WTC11 (cell line): ENCODE measurements at regions not wholly inside any gene's neighbourhood (a gene's known extent, or its start where the extent isn't known, plus 50 kb on each side); places are given as distances from the start of the nearest gene placed in this dataset.

Source experiments
- ATAC-seq: fragments of 200-7000 bp; cut with Tn5 transposase; 2 replicates; pipeline ENCODE4 v1.10.0; 2021; ENCODE audit warnings: mild to moderate bottlenecking, moderate library complexity
- CTCF ChIA-PET: fragments of 300-600 bp; sonication (Branson Sonifier 250); formaldehyde crosslinking; loops from one replicate; lab custom pipeline; 2021; ENCODE audit warnings: antibody characterized with exemption; lab: Charles Lee
- POLR2A ChIA-PET: fragments of 350-600 bp; sonication (Branson Sonifier 250); formaldehyde crosslinking; loops from one replicate; lab custom pipeline; 2021; ENCODE audit warnings: antibody characterized with exemption; lab: Charles Lee
- DNase-seq: peaks from one replicate; pipeline ENCODE4 v3.0.0; 2021; ENCODE audit warnings: low spot score
- H3K27ac Mint-ChIP-seq: 2 replicates; pipeline ENCODE4 v1.8.0; 2021; ENCODE audit warnings: mixed read lengths
- H3K27me3 Mint-ChIP-seq: 2 replicates; pipeline ENCODE4 v1.8.0; 2021; ENCODE audit warnings: low read depth, mild to moderate bottlenecking, moderate library complexity, mixed read lengths
- H3K36me3 Mint-ChIP-seq: 2 replicates; pipeline ENCODE4 v1.8.0; 2021; ENCODE audit warnings: mixed read lengths
- H3K4me1 Mint-ChIP-seq: 2 replicates; pipeline ENCODE4 v1.8.0; 2022; ENCODE audit warnings: mixed read lengths
- H3K4me3 Mint-ChIP-seq: 2 replicates; pipeline ENCODE4 v1.8.0; 2021; ENCODE audit warnings: mild to moderate bottlenecking, moderate library complexity, mixed read lengths
- H3K9me3 Mint-ChIP-seq: 2 replicates; pipeline ENCODE4 v1.8.0; 2021; ENCODE audit warnings: mixed read lengths
- CBFB ChIP-seq: sonication (generic); formaldehyde crosslinking; IDR thresholded peaks from 2 replicates; pipeline ENCODE4 v1.8.1; 2022; ENCODE audit warnings: mild to moderate bottlenecking, low read depth, missing genetic modification reagents
- EMX1 ChIP-seq: fragments of 250-450 bp; sonication (Bioruptor Pico); IDR thresholded peaks from 2 replicates; pipeline ENCODE4 v1.8.0; 2021; ENCODE audit warnings: mild to moderate bottlenecking
- ESRRA ChIP-seq: sonication (generic); formaldehyde crosslinking; IDR thresholded peaks from 2 replicates; pipeline ENCODE4 v1.8.1; 2022; ENCODE audit warnings: mild to moderate bottlenecking, missing genetic modification reagents, borderline replicate concordance
- ETV6 ChIP-seq: sonication (generic); formaldehyde crosslinking; IDR thresholded peaks from 2 replicates; pipeline ENCODE4 v1.8.1; 2022; ENCODE audit warnings: mild to moderate bottlenecking, missing genetic modification reagents
- FOXP1 ChIP-seq: sonication (generic); formaldehyde crosslinking; IDR thresholded peaks from 2 replicates; pipeline ENCODE4 v1.8.0; 2022; ENCODE audit warnings: missing genetic modification reagents, mild to moderate bottlenecking, moderate library complexity, borderline replicate concordance
- IRF2 ChIP-seq: sonication (generic); formaldehyde crosslinking; IDR thresholded peaks from 2 replicates; pipeline ENCODE4 v1.8.0; 2022; ENCODE audit warnings: low read depth, missing genetic modification reagents, borderline replicate concordance
- JAZF1 ChIP-seq: fragments of 250-450 bp; sonication (Bioruptor Pico); IDR thresholded peaks from 2 replicates; pipeline ENCODE4 v1.9.0; 2021; ENCODE audit warnings: moderate library complexity, mild to moderate bottlenecking, inconsistent platforms
- NFE2L1 ChIP-seq: sonication (generic); formaldehyde crosslinking; IDR thresholded peaks from 2 replicates; pipeline ENCODE4 v1.8.1; 2023; ENCODE audit warnings: missing genetic modification reagents
- NR1H2 ChIP-seq: sonication (generic); formaldehyde crosslinking; IDR thresholded peaks from 2 replicates; pipeline ENCODE4 v1.9.0; 2021; ENCODE audit warnings: mild to moderate bottlenecking, moderate library complexity, missing genetic modification reagents
- OVOL2 ChIP-seq: fragments of 250-450 bp; sonication (Bioruptor Pico); IDR thresholded peaks from 2 replicates; pipeline ENCODE4 v1.9.0; 2021; ENCODE audit warnings: mild to moderate bottlenecking, borderline replicate concordance
- RORB ChIP-seq: fragments of 250-450 bp; sonication (Bioruptor Pico); IDR thresholded peaks from 2 replicates; pipeline ENCODE4 v1.9.0; 2021; ENCODE audit warnings: mild to moderate bottlenecking
- SMAD3 ChIP-seq: sonication (generic); formaldehyde crosslinking; IDR thresholded peaks from 2 replicates; pipeline ENCODE4 v1.8.0; 2022; ENCODE audit warnings: missing genetic modification reagents, mild to moderate bottlenecking, borderline replicate concordance
- SOX15 ChIP-seq: fragments of 250-450 bp; sonication (Bioruptor Pico); IDR thresholded peaks from 2 replicates; pipeline ENCODE4 v1.9.0; 2021; ENCODE audit warnings: mild to moderate bottlenecking
- ZNF121 ChIP-seq: sonication (generic); formaldehyde crosslinking; IDR thresholded peaks from 2 replicates; pipeline ENCODE4 v1.8.0; 2023; ENCODE audit warnings: missing genetic modification reagents
- ZNF232 ChIP-seq: sonication (generic); formaldehyde crosslinking; IDR thresholded peaks from 2 replicates; pipeline ENCODE4 v1.8.0; 2022; ENCODE audit warnings: mild to moderate bottlenecking, missing genetic modification reagents
- ZNF396 ChIP-seq: fragments of 250-450 bp; sonication (Bioruptor Pico); IDR thresholded peaks from 2 replicates; pipeline ENCODE4 v1.8.0; 2021; ENCODE audit warnings: mild to moderate bottlenecking, moderate library complexity, borderline replicate concordance
- TF ChIP-seq, protein P1 (sequence below): sonication (generic); formaldehyde crosslinking; conservative IDR thresholded peaks from 2 replicates; pipeline ENCODE4 v1.8.1; 2022; ENCODE audit warnings: mild to moderate bottlenecking, missing genetic modification reagents
- TF ChIP-seq, protein P2 (sequence below): sonication (generic); formaldehyde crosslinking; IDR thresholded peaks from 2 replicates; pipeline ENCODE4 v1.8.0; 2022; ENCODE audit warnings: missing genetic modification reagents
- TF ChIP-seq, protein P3 (sequence below): fragments of 250-450 bp; sonication (Bioruptor Pico); IDR thresholded peaks from 2 replicates; pipeline ENCODE4 v1.9.0; 2021; ENCODE audit warnings: mild to moderate bottlenecking
- TF ChIP-seq, protein P4 (sequence below): sonication (generic); formaldehyde crosslinking; IDR thresholded peaks from 2 replicates; pipeline ENCODE4 v1.8.0; 2023; ENCODE audit warnings: missing genetic modification reagents, mild to moderate bottlenecking, borderline replicate concordance

DNA sequence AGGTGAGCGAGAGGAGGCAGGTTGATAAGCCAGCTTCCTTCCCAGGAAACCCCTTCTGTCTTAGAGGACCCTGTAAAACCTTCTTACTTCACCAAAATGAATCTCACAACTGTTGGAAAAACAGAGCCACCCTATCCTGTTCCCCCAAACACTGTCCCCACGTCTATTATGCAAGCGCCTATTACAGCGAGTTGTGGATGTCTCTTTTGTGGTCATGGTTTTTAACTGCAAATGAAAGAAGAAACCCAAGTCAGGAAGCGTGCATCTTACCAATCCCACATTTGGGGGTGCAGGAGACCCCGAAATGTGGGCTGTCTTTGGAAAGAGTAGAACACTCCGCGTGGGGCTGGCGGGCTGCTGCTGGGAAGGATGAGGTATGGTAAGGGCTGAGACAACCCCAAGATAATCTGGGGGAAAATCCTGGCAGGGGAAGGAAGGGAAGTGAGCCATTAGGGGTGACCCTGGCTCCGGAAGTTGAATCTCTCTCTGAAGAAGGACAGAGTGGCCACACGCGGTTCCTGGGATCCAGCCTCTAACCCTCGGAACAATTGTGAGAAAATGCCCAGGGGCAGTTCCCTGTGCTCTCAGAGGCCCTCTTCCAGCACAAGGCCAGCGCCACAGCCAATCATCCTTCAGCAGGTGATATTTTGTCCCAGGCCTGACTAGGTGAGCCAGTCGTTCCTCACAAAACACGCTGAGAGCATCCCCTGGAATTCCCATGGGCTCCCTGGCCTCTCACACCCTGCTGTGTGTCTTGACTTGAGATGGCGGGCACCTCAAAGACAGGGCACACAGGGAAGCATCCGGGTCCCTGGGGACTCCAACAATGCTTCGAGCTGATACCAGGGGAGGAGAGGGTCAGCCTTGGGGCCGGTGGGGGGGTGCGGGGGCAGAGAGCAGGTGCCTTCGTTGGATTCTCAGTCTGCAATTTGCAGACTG lies 168.5 kb upstream of the IRF2BP2 start:
- TF ChIP-seq EMX1 (CRISPR knock-in tag) (no peak), SMAD3 (CRISPR knock-in tag) (0 out of 2 replicates have a peak, but pooled peaks have one; percentile 69), ZNF121 (CRISPR knock-in tag) (no peak), ETV6 (0 out of 2 replicates have a peak, but pooled peaks have one; percentile 32), RORB (CRISPR knock-in tag) (no peak), NR1H2 (CRISPR knock-in tag) (peak; percentile 35; the same call in 1 of the 2 replicates)
- TF ChIP-seq, protein P1, sequence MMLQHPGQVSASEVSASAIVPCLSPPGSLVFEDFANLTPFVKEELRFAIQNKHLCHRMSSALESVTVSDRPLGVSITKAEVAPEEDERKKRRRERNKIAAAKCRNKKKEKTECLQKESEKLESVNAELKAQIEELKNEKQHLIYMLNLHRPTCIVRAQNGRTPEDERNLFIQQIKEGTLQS (CRISPR knock-in tag): no peak
- TF ChIP-seq, protein P2, sequence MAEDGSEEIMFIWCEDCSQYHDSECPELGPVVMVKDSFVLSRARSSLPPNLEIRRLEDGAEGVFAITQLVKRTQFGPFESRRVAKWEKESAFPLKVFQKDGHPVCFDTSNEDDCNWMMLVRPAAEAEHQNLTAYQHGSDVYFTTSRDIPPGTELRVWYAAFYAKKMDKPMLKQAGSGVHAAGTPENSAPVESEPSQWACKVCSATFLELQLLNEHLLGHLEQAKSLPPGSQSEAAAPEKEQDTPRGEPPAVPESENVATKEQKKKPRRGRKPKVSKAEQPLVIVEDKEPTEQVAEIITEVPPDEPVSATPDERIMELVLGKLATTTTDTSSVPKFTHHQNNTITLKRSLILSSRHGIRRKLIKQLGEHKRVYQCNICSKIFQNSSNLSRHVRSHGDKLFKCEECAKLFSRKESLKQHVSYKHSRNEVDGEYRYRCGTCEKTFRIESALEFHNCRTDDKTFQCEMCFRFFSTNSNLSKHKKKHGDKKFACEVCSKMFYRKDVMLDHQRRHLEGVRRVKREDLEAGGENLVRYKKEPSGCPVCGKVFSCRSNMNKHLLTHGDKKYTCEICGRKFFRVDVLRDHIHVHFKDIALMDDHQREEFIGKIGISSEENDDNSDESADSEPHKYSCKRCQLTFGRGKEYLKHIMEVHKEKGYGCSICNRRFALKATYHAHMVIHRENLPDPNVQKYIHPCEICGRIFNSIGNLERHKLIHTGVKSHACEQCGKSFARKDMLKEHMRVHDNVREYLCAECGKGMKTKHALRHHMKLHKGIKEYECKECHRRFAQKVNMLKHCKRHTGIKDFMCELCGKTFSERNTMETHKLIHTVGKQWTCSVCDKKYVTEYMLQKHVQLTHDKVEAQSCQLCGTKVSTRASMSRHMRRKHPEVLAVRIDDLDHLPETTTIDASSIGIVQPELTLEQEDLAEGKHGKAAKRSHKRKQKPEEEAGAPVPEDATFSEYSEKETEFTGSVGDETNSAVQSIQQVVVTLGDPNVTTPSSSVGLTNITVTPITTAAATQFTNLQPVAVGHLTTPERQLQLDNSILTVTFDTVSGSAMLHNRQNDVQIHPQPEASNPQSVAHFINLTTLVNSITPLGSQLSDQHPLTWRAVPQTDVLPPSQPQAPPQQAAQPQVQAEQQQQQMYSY (CRISPR knock-in tag): peak; percentile 16; the same call in 1 of the 2 replicates
- Mint-ChIP-seq H3K27ac (no peak overlapping the region), H3K4me1 (no peaks in the 10 kb centered on the region), H3K36me3 (no peaks in the 10 kb centered on the region), H3K9me3 (peaks cover 7% of the 10 kb centered on the region; the same call in 1 of the 2 replicates), H3K4me3 (no peak overlapping the region), H3K27me3 (no peaks in the 10 kb centered on the region)
- ChIA-PET POLR2A (no interaction called here), CTCF (interaction anchor here (1.3 kb wide), 1 partner anchor 305 kb away, joined by 3 read pairs; no protein-coding TSS in a partner anchor)
- ATAC-seq (peak; percentile 35), DNase-seq (no peak)

- ATAC-seq (no peak), DNase-seq (no peak)
- POLR2A ChIA-PET: no interaction called here
- peaks cover 2% of the 10 kb centered on the region; the same call in 1 of the 2 replicates for H3K36me3 Mint-ChIP-seq
- no peaks in the 10 kb centered on the region for H3K27me3 Mint-ChIP-seq
- CTCF ChIA-PET: no interaction called here
- H3K4me1 Mint-ChIP-seq: peaks cover 1% of the 10 kb centered on the region
- H3K27ac Mint-ChIP-seq: no peak overlapping the region
- H3K9me3 Mint-ChIP-seq: peaks cover 7% of the 10 kb centered on the region; the same call in 1 of the 2 replicates
- no peak overlapping the region for H3K4me3 Mint-ChIP-seq
- TF ChIP-seq JAZF1 (CRISPR knock-in tag) (no peak), ESRRA (CRISPR knock-in tag) (no peak), OVOL2 (CRISPR knock-in tag) (no peak), IRF2 (CRISPR knock-in tag) (0 out of 2 replicates have a peak, but pooled peaks have one; percentile 13), ZNF396 (CRISPR knock-in tag) (no peak)
- TF ChIP-seq, protein P3, sequence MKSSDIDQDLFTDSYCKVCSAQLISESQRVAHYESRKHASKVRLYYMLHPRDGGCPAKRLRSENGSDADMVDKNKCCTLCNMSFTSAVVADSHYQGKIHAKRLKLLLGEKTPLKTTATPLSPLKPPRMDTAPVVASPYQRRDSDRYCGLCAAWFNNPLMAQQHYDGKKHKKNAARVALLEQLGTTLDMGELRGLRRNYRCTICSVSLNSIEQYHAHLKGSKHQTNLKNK: 0 out of 2 replicates have a peak, but pooled peaks have one; percentile 1
- TF ChIP-seq, all 79 proteins: peak for 2
Measured at GRCh38 chr1:234777856-234778220, 167.9 kb upstream of the IRF2BP2 start.

GRCh38 chr1:234776876-234777855 lies 167.2 kb upstream of the IRF2BP2 start:
- Mint-ChIP-seq H3K9me3 (peaks cover 7% of the 10 kb centered on the region; the same call in 1 of the 2 replicates), H3K36me3 (peaks cover 3% of the 10 kb centered on the region; the same call in 1 of the 2 replicates), H3K27me3 (no peaks in the 10 kb centered on the region; the same call in 1 of the 2 replicates), H3K4me3 (no peak overlapping the region), H3K4me1 (peaks cover 8% of the 10 kb centered on the region), H3K27ac (no peak overlapping the region)
- ATAC-seq (no peak), DNase-seq (no peak)
- ChIA-PET CTCF (no interaction called here), POLR2A (no interaction called here)
- no peak for TF ChIP-seq CBFB
- TF ChIP-seq FOXP1 (CRISPR knock-in tag): no peak
- no peak for TF ChIP-seq SOX15
- TF ChIP-seq, protein P4, sequence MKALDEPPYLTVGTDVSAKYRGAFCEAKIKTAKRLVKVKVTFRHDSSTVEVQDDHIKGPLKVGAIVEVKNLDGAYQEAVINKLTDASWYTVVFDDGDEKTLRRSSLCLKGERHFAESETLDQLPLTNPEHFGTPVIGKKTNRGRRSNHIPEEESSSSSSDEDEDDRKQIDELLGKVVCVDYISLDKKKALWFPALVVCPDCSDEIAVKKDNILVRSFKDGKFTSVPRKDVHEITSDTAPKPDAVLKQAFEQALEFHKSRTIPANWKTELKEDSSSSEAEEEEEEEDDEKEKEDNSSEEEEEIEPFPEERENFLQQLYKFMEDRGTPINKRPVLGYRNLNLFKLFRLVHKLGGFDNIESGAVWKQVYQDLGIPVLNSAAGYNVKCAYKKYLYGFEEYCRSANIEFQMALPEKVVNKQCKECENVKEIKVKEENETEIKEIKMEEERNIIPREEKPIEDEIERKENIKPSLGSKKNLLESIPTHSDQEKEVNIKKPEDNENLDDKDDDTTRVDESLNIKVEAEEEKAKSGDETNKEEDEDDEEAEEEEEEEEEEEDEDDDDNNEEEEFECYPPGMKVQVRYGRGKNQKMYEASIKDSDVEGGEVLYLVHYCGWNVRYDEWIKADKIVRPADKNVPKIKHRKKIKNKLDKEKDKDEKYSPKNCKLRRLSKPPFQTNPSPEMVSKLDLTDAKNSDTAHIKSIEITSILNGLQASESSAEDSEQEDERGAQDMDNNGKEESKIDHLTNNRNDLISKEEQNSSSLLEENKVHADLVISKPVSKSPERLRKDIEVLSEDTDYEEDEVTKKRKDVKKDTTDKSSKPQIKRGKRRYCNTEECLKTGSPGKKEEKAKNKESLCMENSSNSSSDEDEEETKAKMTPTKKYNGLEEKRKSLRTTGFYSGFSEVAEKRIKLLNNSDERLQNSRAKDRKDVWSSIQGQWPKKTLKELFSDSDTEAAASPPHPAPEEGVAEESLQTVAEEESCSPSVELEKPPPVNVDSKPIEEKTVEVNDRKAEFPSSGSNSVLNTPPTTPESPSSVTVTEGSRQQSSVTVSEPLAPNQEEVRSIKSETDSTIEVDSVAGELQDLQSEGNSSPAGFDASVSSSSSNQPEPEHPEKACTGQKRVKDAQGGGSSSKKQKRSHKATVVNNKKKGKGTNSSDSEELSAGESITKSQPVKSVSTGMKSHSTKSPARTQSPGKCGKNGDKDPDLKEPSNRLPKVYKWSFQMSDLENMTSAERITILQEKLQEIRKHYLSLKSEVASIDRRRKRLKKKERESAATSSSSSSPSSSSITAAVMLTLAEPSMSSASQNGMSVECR (CRISPR knock-in tag): 0 out of 2 replicates have a peak, but pooled peaks have one; percentile 27
- no peak for TF ChIP-seq ZNF232
- no peak for TF ChIP-seq NFE2L1 (CRISPR knock-in tag)
